GM06990 (cell line): ENCODE measurements at regions not wholly inside any gene's neighbourhood (a gene's known extent, or its start where the extent isn't known, plus 50 kb on each side); places are given as distances from the start of the nearest gene placed in this dataset.

ENCODE experiments used
- DNase-seq: peaks from one replicate; pipeline ENCODE4 v3.0.0-alpha.2; 2011; ENCODE audit not compliant: insufficient read length; ENCODE audit errors: extremely low read depth
- H3K27me3 ChIP-seq: replicated peaks from 2 replicates; pipeline ENCODE4 v1.6.0; 2011; ENCODE audit warnings: low read length; ENCODE audit not compliant: control insufficient read depth, insufficient read depth
- H3K36me3 ChIP-seq: 2 replicates; pipeline ENCODE4 v1.5.1; 2011; ENCODE audit warnings: low read length; ENCODE audit not compliant: control insufficient read depth, insufficient read depth
- H3K4me3 ChIP-seq: replicated peaks from 2 replicates; pipeline ENCODE4 v1.5.1; 2011; ENCODE audit warnings: low read depth, mild to moderate bottlenecking, control low read depth, low read length
- TF ChIP-seq, protein P1 (sequence below): IDR thresholded peaks from 2 replicates; pipeline ENCODE4 v1.5.1; 2011; ENCODE audit warnings: low read length, control low read depth, mild to moderate bottlenecking, inconsistent platforms; ENCODE audit not compliant: insufficient read depth, poor library complexity, severe bottlenecking

DNA sequence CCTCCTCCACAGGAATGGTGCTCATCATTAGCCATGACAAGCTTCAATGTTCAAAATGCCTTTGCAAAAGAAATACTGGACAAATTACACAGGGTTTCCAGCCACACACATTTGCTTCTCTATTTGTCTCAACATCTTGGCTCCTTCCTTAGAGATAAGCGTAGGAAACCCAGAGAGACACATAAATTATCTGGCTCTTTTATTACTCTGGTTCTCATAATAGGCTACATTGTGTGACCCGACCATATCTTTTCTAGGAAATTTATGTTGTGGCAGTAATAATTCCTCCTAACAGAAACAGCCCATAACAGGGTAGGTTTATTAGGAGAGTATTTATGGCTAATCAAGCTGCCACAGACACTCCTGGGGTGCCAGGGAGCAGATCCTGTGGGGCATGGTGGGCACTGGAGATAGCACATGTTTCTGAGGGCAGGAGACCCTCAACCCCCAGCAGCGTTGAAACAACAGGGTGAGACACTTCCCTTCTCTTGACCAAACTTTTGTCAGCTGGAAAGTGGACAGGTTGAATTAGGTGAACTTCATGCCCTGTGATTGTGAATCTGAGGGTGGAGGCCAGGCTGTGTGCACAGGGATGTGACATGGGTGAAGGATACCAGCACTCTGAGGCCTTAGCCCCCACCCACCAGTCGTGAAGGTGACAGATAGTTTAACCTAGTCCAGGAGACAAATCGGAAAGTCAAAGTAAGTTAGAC, 295.9 kb upstream of the ZNF32 start:
- no peak for DNase-seq
- Histone ChIP-seq H3K4me3 (no peak overlapping the region), H3K27me3 (no peaks in the 10 kb centered on the region), H3K36me3 (no peaks in the 10 kb centered on the region)
- TF ChIP-seq, protein P1, sequence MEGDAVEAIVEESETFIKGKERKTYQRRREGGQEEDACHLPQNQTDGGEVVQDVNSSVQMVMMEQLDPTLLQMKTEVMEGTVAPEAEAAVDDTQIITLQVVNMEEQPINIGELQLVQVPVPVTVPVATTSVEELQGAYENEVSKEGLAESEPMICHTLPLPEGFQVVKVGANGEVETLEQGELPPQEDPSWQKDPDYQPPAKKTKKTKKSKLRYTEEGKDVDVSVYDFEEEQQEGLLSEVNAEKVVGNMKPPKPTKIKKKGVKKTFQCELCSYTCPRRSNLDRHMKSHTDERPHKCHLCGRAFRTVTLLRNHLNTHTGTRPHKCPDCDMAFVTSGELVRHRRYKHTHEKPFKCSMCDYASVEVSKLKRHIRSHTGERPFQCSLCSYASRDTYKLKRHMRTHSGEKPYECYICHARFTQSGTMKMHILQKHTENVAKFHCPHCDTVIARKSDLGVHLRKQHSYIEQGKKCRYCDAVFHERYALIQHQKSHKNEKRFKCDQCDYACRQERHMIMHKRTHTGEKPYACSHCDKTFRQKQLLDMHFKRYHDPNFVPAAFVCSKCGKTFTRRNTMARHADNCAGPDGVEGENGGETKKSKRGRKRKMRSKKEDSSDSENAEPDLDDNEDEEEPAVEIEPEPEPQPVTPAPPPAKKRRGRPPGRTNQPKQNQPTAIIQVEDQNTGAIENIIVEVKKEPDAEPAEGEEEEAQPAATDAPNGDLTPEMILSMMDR: no peak

DNA sequence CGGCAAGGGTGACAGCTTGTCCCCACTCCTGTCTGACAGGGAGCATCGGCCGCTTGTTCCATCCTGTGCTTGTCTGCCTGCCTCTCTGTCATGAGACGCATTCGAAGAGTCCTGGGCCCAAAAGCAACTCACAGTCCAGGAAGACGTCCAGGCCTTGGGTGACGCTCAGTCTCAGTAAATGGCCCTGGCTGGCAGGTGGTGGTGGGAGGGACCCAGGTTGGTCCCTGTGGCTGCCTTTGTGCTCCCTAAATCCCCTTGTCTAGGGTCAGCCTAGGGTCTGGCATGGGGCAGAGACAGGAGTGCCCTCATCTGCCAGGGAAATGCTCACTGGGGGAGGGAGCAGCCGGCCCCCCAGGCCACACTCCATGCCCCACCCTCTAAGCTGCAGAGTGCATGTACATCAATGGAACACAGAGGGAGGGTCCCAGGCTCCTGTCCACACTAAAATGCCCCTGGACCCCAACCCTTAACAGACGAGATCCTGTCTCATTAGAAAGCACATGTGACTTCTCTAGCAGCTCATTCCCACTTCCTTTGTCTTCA, 295.2 kb upstream of the ZNF32 start:
- TF ChIP-seq, protein P1: no peak
- no peak overlapping the region for H3K4me3 ChIP-seq
- no peaks in the 10 kb centered on the region for H3K36me3 ChIP-seq
- no peaks in the 10 kb centered on the region for H3K27me3 ChIP-seq
- no peak for DNase-seq

DNA sequence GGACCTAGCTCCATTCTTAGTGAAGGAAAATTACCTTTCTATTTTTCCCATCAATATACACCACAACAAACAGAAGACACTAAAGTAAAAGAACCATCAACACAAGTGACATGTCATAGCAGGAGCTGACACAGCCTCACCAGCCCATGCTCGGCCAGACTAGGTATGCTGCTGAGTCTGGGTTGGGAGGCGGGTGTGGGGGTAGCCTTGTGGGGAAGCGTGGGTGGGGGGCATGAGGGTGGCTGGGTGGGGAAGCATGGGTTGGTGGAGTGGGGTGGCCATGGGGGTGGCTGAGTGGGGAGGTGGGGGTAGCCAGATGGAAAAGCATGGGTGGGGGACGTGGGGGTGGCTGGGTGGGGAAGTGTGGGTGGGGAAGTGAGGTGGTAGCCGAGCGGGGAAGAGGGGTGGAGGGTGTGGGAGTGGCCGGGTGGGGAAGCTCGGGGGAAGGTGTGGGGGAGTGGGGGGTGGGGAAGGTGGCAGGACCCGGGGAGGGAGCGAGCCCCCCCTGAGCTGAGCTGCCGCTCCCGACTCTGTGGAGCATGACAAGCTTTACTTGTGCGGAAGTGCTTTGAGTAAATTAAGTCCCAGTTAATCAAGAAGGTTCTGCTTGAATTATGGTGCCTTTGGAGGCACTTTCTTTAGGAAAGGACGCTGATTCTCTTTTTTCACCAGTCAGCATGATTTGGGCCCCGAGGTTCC, 294.6 kb upstream of the ZNF32 start:
- TF ChIP-seq, protein P1: no peak
- no peak for DNase-seq
- Histone ChIP-seq H3K36me3 (no peaks in the 10 kb centered on the region), H3K27me3 (no peaks in the 10 kb centered on the region), H3K4me3 (no peak overlapping the region)

DNA sequence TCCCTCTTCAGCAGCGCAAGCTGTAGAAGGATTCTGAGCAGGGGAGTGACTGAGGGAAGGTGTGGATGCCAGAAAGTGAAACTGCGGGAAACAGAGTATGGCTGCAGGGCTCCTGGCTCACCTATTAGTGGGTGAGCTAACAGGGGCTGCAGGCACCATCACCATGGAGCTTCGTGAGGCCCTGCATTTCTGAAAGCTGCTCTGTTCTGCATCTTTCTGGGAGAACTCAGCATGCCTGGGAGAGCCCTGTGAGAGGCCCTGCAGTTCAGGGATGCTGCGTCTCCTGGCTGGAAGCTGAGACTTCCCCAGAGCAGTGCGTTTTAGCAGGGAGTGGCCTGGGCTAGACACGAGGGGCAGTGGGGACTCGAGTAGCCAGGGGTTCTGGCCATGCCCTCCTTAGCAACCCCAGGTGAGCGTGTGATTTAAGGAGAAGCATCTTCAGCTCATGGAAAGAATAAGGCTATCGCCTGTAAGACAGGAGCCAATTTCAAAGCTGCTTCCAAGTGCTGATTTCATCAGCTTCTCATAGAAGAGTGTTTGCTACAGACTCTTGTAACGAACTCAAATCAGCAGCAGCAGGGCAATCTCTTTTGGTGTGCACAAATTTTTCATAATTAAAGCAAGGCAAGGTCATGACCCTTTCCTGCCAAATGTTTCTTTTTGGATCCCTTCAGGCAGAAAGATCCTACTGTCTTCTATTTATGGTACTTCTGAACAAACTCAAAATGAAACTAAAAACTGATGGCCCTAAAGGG, 293.6 kb upstream of the ZNF32 start:
- Histone ChIP-seq H3K36me3 (no peaks in the 10 kb centered on the region), H3K4me3 (no peak overlapping the region), H3K27me3 (no peaks in the 10 kb centered on the region)
- TF ChIP-seq, protein P1: no peak
- no peak for DNase-seq

DNA sequence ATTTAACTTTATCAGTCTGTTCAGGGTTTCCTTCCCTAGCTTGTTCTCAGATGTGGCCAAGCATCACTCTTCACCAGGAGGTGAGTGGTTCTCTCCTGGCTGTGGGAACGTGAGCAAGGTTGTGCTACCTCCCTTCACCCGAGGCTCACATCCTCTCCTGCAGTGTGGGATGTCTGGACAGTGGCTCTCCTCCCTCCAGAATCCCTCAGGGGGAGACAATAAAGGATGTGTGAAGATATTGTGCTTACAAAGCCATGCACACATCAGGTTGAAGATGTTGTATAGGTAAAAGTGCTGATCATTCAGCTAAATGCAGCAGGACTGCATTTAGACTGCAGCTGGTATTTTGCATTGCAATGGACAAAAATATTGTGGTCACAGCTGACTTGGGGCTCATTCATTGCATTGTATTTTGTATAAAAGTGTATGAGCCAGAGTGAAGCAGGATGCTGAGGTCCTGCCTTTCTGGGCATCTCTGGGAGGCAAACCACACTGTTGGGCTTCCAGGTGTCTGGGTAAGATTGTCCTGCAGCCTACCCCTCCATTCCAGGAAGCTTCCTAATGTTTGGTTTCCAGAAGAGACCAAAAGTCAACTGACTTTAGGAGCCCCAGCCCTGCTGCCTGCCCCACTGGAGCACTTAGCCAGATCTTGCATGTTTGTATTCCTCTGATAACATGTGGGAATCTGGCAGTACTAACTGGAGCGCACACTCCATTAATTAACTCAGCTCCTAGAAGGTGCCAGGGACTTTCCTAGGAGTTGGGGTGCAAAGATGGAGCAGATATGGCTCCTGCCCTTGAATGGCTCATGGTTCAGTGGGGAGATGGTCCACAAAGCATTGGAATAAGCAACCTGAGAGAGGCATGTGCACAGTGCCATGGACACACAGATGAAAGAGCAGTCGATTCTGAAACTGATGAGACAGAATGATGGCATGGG, 292.5 kb upstream of the ZNF32 start:
- Histone ChIP-seq H3K27me3 (no peaks in the 10 kb centered on the region), H3K4me3 (no peak overlapping the region), H3K36me3 (no peaks in the 10 kb centered on the region)
- TF ChIP-seq, protein P1: no peak
- DNase-seq: no peak
